ENCODE measurements at regions not wholly inside any gene's neighbourhood (a gene's known extent, or its start where the extent isn't known, plus 50 kb on each side); places are given as distances from the start of the nearest gene placed in this dataset.

- H3K9me2 ChIP-seq (ENCODE audit: insufficient read depth), result no peaks in the 10 kb centered on the region
- H3F3A ChIP-seq (replicated peaks; ENCODE audit: low read depth), result no peaks in the 10 kb centered on the region
- H4K20me1 ChIP-seq (replicated peaks; ENCODE audit: insufficient read depth), result no peaks in the 10 kb centered on the region
- no peaks in the 10 kb centered on the region for H3K36me3 Mint-ChIP-seq (ENCODE audit: low read depth)
- H3K4me2 ChIP-seq, result no peak overlapping the region
- no peak for DNase-seq (ENCODE audit: low spot score)
- H2AFZ ChIP-seq, result no peak overlapping the region
- H3K4me3 Mint-ChIP-seq, result no peak overlapping the region
- no peak overlapping the region for H3K4me3 ChIP-seq
- H3K9me3 Mint-ChIP-seq, result peaks cover 7% of the 10 kb centered on the region; the same call in 2 of the 3 replicates
- H3K79me2 ChIP-seq (replicated peaks; ENCODE audit: insufficient read depth), result no peaks in the 10 kb centered on the region
- no peaks in the 10 kb centered on the region for H3K27me3 ChIP-seq (ENCODE audit: insufficient read depth)
- H3K4me1 ChIP-seq (ENCODE audit: insufficient read depth), result no peaks in the 10 kb centered on the region
- ATAC-seq, result no peak
- H3K27ac Mint-ChIP-seq, result no peak overlapping the region
- no peaks in the 10 kb centered on the region for H3K4me1 Mint-ChIP-seq
- H3K27me3 Mint-ChIP-seq (ENCODE audit: insufficient read depth, low read depth, poor library complexity), result no peaks in the 10 kb centered on the region
- no peaks in the 10 kb centered on the region for H3K36me3 ChIP-seq (ENCODE audit: insufficient read depth)
- no peak overlapping the region for H3K27ac ChIP-seq (ENCODE audit: low read depth)
- TF ChIP-seq, protein P1, sequence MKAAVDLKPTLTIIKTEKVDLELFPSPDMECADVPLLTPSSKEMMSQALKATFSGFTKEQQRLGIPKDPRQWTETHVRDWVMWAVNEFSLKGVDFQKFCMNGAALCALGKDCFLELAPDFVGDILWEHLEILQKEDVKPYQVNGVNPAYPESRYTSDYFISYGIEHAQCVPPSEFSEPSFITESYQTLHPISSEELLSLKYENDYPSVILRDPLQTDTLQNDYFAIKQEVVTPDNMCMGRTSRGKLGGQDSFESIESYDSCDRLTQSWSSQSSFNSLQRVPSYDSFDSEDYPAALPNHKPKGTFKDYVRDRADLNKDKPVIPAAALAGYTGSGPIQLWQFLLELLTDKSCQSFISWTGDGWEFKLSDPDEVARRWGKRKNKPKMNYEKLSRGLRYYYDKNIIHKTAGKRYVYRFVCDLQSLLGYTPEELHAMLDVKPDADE (IDR thresholded peaks at IDR 0.05), result no peak
- TF ChIP-seq POLR2AphosphoS5 (IDR thresholded peaks at IDR 0.05; ENCODE audit: low read depth) (no peak), CTCF (conservative IDR thresholded peaks at IDR 0.05; ENCODE audit: low read depth in 2 of 2) (no peak), STAT1 (IDR thresholded peaks at IDR 0.05; ENCODE audit: unreplicated experiment) (no peak), JUNB (IDR thresholded peaks at IDR 0.05; ENCODE audit: unreplicated experiment) (no peak), REST (IDR thresholded peaks at IDR 0.05; ENCODE audit: unreplicated experiment) (no peak), ZNF114 (CRISPR knock-in tag; IDR thresholded peaks at IDR 0.05) (no peak), EZH2phosphoT487 (IDR thresholded peaks at IDR 0.05; ENCODE audit: unreplicated experiment) (no peak)
Measured at GRCh38 chr14:40452674-40453073, 1020.4 kb upstream of the FBXO33 start.

- Histone ChIP-seq H3K27ac (ENCODE audit: low read depth) (no peak overlapping the region), H3K27me3 (ENCODE audit: insufficient read depth) (no peaks in the 10 kb centered on the region), H4K20me1 (replicated peaks; ENCODE audit: insufficient read depth) (no peaks in the 10 kb centered on the region), H3K4me2 (no peak overlapping the region), H3K79me2 (replicated peaks; ENCODE audit: insufficient read depth) (no peaks in the 10 kb centered on the region), H3F3A (replicated peaks; ENCODE audit: low read depth) (no peaks in the 10 kb centered on the region), H3K4me1 (ENCODE audit: insufficient read depth) (no peaks in the 10 kb centered on the region), H2AFZ (peak overlapping the region; percentile 53; the same call in 1 of the 2 replicates), H3K4me3 (no peak overlapping the region), H3K36me3 (ENCODE audit: insufficient read depth) (no peaks in the 10 kb centered on the region), H3K9me2 (ENCODE audit: insufficient read depth) (0 out of 2 replicates have a peak, but pooled peaks cover 3% of the 10 kb centered on the region)
- Mint-ChIP-seq H3K27ac (0 out of 2 replicates have a peak overlapping the region, but pooled peaks have one; percentile 17), H3K27me3 (ENCODE audit: insufficient read depth, low read depth, poor library complexity) (no peaks in the 10 kb centered on the region), H3K4me3 (no peak overlapping the region), H3K36me3 (ENCODE audit: low read depth) (no peaks in the 10 kb centered on the region), H3K4me1 (no peaks in the 10 kb centered on the region), H3K9me3 (no peaks in the 10 kb centered on the region)
- ATAC-seq (no peak), DNase-seq (ENCODE audit: low spot score) (peak; percentile 11)
- TF ChIP-seq STAT1 (IDR thresholded peaks at IDR 0.05; ENCODE audit: unreplicated experiment), result no peak
- no peak for TF ChIP-seq CREB1 (CRISPR knock-in tag; IDR thresholded peaks at IDR 0.05; ENCODE audit: low read depth)
- TF ChIP-seq JUNB (IDR thresholded peaks at IDR 0.05; ENCODE audit: unreplicated experiment), result no peak
- no peak for TF ChIP-seq ZNF331 (CRISPR knock-in tag; IDR thresholded peaks at IDR 0.05; ENCODE audit: low read depth)
- TF ChIP-seq, protein P1 (IDR thresholded peaks at IDR 0.05), result no peak
- no peak for TF ChIP-seq EZH2phosphoT487 (IDR thresholded peaks at IDR 0.05; ENCODE audit: unreplicated experiment)
- TF ChIP-seq NANOG (IDR thresholded peaks at IDR 0.05; ENCODE audit: borderline replicate concordance), result no peak
- no peak for TF ChIP-seq POLR2AphosphoS5 (IDR thresholded peaks at IDR 0.05; ENCODE audit: low read depth)
- no peak for TF ChIP-seq REST (IDR thresholded peaks at IDR 0.05; ENCODE audit: unreplicated experiment)
Measured at GRCh38 chr14:40447017-40447416, 1014.8 kb upstream of the FBXO33 start.

Data from GM23338 (cell line).